ENCODE measurements at regions not wholly inside any gene's neighbourhood (a gene's known extent, or its start where the extent isn't known, plus 50 kb on each side); places are given as distances from the start of the nearest gene placed in this dataset.
"Not testable (repeated sequence)": the region's sequence is repeated elsewhere in the genome, so short reads cannot be mapped to it uniquely, and the experiment has no call there.

DNA sequence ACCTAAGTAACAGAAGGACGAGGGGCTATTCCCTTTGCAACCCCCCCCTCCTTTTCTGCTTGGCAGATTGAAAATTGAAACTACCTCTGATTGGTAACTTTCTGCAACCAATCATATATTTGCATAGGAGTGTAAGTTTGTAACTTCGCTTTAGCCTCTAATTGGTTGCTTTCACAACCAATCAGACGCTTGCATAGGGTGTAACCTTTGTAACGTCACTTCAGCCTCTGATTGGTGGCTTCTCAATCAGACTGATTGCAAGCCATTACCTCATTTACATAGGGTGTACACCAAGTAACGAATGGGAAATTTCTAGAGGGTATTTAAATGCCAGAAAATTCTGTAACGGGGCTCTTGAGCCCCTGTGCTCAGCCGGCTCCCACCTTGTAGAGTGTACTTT is 131.9 kb upstream of the FOXD4L5 start:
- H3K36me3 ChIP-seq (ENCODE audit: insufficient read depth, low read length); H3K4me1 ChIP-seq (ENCODE audit: insufficient read depth, low read length); H3K27ac ChIP-seq (ENCODE audit: low read depth, low read length); H3K27me3 ChIP-seq (ENCODE audit: insufficient read depth, low read length); H3K9ac ChIP-seq (ENCODE audit: low read depth, low read length); H3K4me3 ChIP-seq (ENCODE audit: low read length): not testable (repeated sequence)
- peaks cover 55% of the 10 kb centered on the region for H3K9me3 ChIP-seq (ENCODE audit: insufficient read depth, low read depth, low read length)
- 82% methylated on average over 6 of the region's 7 CpGs for WGBS

DNA sequence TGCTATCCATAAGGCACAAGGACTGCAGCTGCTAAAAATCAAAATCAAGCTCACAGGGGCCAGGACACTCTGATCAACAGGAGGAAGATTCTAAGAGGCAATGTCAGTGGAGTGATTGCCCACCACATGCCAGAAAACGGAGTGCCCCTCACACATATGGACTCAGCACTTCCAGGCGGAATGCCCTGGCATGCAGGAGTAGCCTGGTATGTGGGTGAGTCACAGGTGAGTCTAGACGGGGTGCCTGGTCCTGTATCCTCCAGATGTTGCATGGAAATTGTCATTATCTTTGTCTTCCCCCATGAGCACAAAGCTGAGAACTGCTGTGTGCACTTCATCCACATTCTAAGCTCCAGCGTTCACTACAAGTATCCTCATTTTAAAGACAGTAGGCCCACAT is 129.2 kb upstream of the FOXD4L5 start:
- not testable (repeated sequence) for H3K27me3 ChIP-seq (ENCODE audit: insufficient read depth, low read length); H3K4me1 ChIP-seq (ENCODE audit: insufficient read depth, low read length); H3K36me3 ChIP-seq (ENCODE audit: insufficient read depth, low read length); H3K4me3 ChIP-seq (ENCODE audit: low read length); H3K9ac ChIP-seq (ENCODE audit: low read depth, low read length); H3K27ac ChIP-seq (ENCODE audit: low read depth, low read length)
- 55% methylated on average over 4 of the region's 4 CpGs for WGBS
- H3K9me3 ChIP-seq (ENCODE audit: insufficient read depth, low read depth, low read length) = peaks cover 67% of the 10 kb centered on the region

DNA sequence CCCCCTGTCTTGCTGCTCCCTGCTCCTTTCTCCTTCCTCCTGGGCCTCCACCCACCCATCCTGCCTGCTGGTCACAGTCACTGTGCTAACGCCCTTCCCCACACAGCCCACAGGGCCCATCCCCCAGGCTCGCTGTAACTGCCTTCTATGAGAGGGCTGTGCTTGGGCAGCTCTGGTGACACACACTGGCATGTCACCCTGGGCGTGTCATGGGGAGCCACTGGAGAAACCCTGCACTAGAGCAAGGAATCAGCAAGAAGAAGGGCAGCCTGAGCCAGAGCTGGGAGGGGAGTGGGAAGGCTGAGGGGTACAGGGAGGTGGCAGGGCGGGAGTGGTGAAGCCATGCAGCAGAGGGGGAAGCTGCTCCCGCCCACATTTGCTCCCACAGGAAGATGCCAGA is 128.4 kb upstream of the FOXD4L5 start:
- peaks cover 68% of the 10 kb centered on the region for H3K9me3 ChIP-seq (ENCODE audit: insufficient read depth, low read depth, low read length)

DNA sequence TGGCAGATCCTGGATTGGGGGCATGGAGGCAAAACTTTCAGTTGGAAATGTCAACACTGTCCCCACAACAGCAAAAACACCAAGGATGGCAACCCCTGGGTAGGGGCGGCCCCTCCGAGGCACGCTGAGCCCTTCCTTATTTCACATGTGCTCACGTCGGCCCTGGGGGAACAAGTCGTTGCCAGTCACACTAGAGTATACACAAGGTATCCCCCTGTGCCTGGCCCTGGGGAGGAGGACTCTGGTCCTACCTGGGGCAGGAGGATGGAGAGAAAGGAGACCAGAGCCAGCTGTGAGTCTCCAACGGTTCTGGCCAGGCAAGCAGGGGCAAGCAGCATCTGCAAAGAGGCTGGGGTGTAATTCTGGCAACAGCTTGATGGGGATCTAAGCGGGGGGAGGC is 126.9 kb upstream of the FOXD4L5 start:
- H3K4me3 ChIP-seq (ENCODE audit: low read length) = no peak overlapping the region
- 80% methylated on average over 8 of the region's 8 CpGs for WGBS
- H3K4me1 ChIP-seq (ENCODE audit: insufficient read depth, low read length) = no peaks in the 10 kb centered on the region
- no peak overlapping the region for H3K9ac ChIP-seq (ENCODE audit: low read depth, low read length)
- H3K27ac ChIP-seq (ENCODE audit: low read depth, low read length) = no peak overlapping the region
- H3K27me3 ChIP-seq (ENCODE audit: insufficient read depth, low read length) = no peaks in the 10 kb centered on the region
- peaks cover 68% of the 10 kb centered on the region for H3K9me3 ChIP-seq (ENCODE audit: insufficient read depth, low read depth, low read length)
- no peaks in the 10 kb centered on the region for H3K36me3 ChIP-seq (ENCODE audit: insufficient read depth, low read length)

More for the DNA sequence above, 128.4 kb upstream of the FOXD4L5 start:
- 79% methylated on average over 5 of the region's 5 CpGs for WGBS
- not testable (repeated sequence) for H3K27ac ChIP-seq (ENCODE audit: low read depth, low read length); H3K4me3 ChIP-seq (ENCODE audit: low read length); H3K27me3 ChIP-seq (ENCODE audit: insufficient read depth, low read length); H3K9ac ChIP-seq (ENCODE audit: low read depth, low read length); H3K4me1 ChIP-seq (ENCODE audit: insufficient read depth, low read length); H3K36me3 ChIP-seq (ENCODE audit: insufficient read depth, low read length)

DNA sequence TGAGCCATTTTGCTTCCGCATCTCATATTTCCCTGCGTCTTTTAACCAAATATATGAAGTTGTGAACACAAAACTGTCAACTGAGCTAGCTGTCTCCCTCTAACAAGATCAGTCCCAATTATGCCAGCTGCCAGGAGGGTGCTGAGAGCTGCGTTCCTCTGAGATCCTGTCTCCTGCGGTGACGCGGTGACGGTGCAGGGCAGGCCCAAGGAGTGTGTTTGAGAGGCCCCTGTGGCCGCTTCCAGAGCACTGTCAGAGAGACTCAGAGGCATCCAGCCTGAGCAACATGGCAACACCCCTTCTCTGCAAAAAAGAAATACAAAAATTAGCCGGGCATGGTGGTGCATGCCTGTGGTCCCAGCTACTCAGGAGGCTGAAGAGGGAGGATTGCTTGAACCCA is 126.3 kb upstream of the FOXD4L5 start:
- peaks cover 71% of the 10 kb centered on the region for H3K9me3 ChIP-seq (ENCODE audit: insufficient read depth, low read depth, low read length)
- H3K27ac ChIP-seq (ENCODE audit: low read depth, low read length) = no peak overlapping the region
- H3K27me3 ChIP-seq (ENCODE audit: insufficient read depth, low read length) = no peaks in the 10 kb centered on the region
- H3K4me1 ChIP-seq (ENCODE audit: insufficient read depth, low read length) = no peaks in the 10 kb centered on the region
- H3K9ac ChIP-seq (ENCODE audit: low read depth, low read length) = no peak overlapping the region
- 90% methylated on average over 9 of the region's 9 CpGs for WGBS
- H3K36me3 ChIP-seq (ENCODE audit: insufficient read depth, low read length) = no peaks in the 10 kb centered on the region
- H3K4me3 ChIP-seq (ENCODE audit: low read length) = no peak overlapping the region

DNA sequence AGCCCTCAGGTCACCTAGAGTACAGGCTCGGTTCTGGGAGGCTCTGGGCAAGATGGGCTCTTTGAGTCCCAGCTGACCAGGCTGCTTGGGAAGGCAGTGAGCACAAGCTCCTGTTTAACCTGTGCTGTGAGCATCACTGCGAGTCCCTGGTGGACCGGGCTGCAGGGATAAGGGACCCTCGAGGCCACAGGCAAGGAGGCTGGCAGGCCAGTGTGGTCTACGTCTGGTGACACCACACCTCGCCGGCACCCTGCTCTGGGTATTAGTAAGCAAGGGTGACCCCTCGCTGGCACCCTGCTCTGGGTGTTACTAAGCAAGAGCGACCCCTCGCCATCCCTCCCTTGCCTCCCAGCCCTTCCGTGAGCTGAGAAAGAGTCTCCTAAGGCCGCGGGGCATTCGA is 125.9 kb upstream of the FOXD4L5 start:
- no peaks in the 10 kb centered on the region for H3K4me1 ChIP-seq (ENCODE audit: insufficient read depth, low read length)
- peaks cover 74% of the 10 kb centered on the region for H3K9me3 ChIP-seq (ENCODE audit: insufficient read depth, low read depth, low read length)
- no peak overlapping the region for H3K4me3 ChIP-seq (ENCODE audit: low read length)
- 80% methylated on average over 14 of the region's 14 CpGs for WGBS
- H3K36me3 ChIP-seq (ENCODE audit: insufficient read depth, low read length) = no peaks in the 10 kb centered on the region
- H3K9ac ChIP-seq (ENCODE audit: low read depth, low read length) = no peak overlapping the region
- no peak overlapping the region for H3K27ac ChIP-seq (ENCODE audit: low read depth, low read length)
- H3K27me3 ChIP-seq (ENCODE audit: insufficient read depth, low read length) = no peaks in the 10 kb centered on the region

DNA sequence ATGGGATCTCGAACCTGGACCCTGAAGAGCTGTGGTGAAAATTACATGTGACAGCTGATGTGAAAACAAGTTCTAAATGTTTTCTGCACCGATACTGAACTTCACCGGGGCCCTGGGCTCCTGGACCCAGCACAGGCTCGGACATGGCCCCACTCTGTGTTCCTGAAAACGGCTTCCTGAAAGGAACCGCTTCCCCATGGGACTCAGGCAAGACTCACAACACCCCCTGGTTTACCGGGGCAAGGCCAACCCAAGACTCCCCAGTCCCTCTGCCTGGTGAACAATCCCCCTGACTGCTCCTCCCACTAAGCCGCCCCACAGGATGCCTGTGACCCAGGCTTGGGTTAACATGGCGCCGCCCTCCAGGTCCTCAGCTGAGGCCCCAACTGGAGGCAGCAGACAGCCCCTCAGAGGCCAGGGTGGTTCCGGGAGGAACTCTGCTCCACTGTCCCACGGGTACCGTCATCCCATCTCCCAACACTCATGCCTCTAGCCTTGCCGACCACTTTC is 124.5 kb upstream of the FOXD4L5 start:
- Histone ChIP-seq H3K27me3 (ENCODE audit: insufficient read depth, low read length) (no peaks in the 10 kb centered on the region), H3K9ac (ENCODE audit: low read depth, low read length) (no peak overlapping the region), H3K4me3 (ENCODE audit: low read length) (no peak overlapping the region), H3K36me3 (ENCODE audit: insufficient read depth, low read length) (no peaks in the 10 kb centered on the region), H3K4me1 (ENCODE audit: insufficient read depth, low read length) (no peaks in the 10 kb centered on the region), H3K9me3 (ENCODE audit: insufficient read depth, low read depth, low read length) (peaks cover 73% of the 10 kb centered on the region), H3K27ac (ENCODE audit: low read depth, low read length) (no peak overlapping the region)
- WGBS = 85% methylated on average over 14 of the region's 14 CpGs

DNA sequence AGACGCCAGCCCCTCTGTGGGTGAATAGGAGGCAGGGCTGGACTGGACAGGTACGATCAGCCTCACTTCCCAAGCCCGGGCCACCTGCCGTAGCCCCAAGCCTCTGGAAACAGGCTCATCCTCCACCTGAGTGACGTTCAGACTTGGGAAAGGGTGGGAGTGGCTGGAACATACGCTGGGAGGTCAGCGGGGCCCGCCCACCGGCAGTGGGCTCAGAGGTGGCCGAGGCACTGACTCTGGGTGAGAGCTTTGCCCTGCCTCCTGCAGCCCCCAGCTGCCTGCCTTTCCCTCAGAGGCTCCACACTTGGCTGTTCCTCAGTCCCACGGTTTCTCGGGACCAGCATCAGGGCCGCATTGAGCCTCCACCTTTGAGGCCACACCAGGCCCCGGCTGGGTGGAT is 123.8 kb upstream of the FOXD4L5 start:
- not testable (repeated sequence) for H3K4me1 ChIP-seq (ENCODE audit: insufficient read depth, low read length); H3K27me3 ChIP-seq (ENCODE audit: insufficient read depth, low read length); H3K9ac ChIP-seq (ENCODE audit: low read depth, low read length); H3K36me3 ChIP-seq (ENCODE audit: insufficient read depth, low read length); H3K27ac ChIP-seq (ENCODE audit: low read depth, low read length); H3K4me3 ChIP-seq (ENCODE audit: low read length)
- WGBS = 92% methylated on average over 14 of the region's 14 CpGs
- H3K9me3 ChIP-seq (ENCODE audit: insufficient read depth, low read depth, low read length) = peaks cover 73% of the 10 kb centered on the region

DNA sequence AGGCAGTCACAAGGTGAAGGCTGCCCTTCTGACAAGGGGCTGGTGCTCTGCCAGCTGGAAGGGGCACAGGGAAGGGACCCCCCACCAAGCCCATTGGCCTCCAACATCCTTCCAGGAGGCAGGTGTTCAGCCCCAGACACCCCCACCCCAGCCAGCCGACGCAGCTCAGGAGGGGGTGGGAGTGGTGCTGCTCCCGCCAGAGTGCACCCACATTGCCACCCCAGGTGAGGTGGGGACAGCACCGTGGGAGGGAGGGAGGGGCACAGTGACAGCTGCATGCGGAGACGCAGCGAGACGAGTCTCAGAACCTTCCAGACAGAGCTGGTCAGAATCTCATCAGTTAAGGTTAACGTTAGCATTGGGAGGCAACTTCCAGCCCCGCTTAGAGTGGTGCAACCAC is 121.6 kb upstream of the FOXD4L5 start:
- not testable (repeated sequence) for H3K27ac ChIP-seq (ENCODE audit: low read depth, low read length); H3K4me3 ChIP-seq (ENCODE audit: low read length); H3K4me1 ChIP-seq (ENCODE audit: insufficient read depth, low read length); H3K36me3 ChIP-seq (ENCODE audit: insufficient read depth, low read length); H3K27me3 ChIP-seq (ENCODE audit: insufficient read depth, low read length); H3K9ac ChIP-seq (ENCODE audit: low read depth, low read length)
- 91% methylated on average over 10 of the region's 10 CpGs for WGBS
- H3K9me3 ChIP-seq (ENCODE audit: insufficient read depth, low read depth, low read length) = peaks cover 71% of the 10 kb centered on the region

DNA sequence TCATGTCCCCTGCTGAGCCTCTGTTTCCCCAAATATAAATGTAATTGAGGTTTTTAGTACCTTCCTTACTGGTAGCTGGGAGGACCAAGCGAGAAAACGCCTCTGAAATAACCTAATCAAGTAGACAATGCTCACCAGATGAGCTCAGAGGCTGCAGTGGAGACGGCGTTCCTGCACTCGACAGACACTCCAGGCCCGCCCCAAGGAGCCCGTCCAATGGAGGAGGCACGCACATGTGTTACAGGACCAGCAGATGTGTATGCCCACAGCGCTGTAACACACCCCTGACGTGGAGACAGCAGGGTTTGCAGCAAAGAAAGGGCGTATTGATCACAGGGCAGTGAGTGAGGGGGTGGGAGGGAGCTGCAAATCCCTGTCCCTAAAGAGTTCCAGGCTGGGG is 120.8 kb upstream of the FOXD4L5 start:
- H3K9me3 ChIP-seq (ENCODE audit: insufficient read depth, low read depth, low read length) = peaks cover 69% of the 10 kb centered on the region
- not testable (repeated sequence) for H3K9ac ChIP-seq (ENCODE audit: low read depth, low read length); H3K36me3 ChIP-seq (ENCODE audit: insufficient read depth, low read length); H3K27ac ChIP-seq (ENCODE audit: low read depth, low read length); H3K4me1 ChIP-seq (ENCODE audit: insufficient read depth, low read length); H3K4me3 ChIP-seq (ENCODE audit: low read length); H3K27me3 ChIP-seq (ENCODE audit: insufficient read depth, low read length)
- WGBS = 84% methylated on average over 11 of the region's 11 CpGs

DNA sequence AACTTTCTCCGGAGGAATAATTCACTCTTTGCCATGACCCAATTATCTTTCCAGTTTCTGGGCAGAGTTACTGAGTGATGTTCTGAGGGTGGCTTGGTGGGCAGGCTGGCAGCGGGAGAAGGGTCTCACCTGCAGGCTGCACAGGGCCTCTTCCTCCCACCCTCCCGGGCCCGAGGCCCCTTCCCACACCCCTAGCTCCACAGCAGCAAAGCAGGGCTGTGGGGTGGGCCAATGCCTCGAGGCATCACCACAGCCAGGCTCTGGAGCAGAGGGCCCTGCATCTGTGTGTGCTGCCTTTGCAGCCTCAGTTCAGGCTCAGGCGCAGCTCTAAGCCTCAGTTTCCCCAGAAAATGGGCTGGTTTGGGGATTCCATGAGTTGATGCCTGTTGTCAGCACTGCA is 120.2 kb upstream of the FOXD4L5 start:
- no peak overlapping the region for H3K9ac ChIP-seq (ENCODE audit: low read depth, low read length)
- no peaks in the 10 kb centered on the region for H3K4me1 ChIP-seq (ENCODE audit: insufficient read depth, low read length)
- H3K27me3 ChIP-seq (ENCODE audit: insufficient read depth, low read length) = no peaks in the 10 kb centered on the region
- no peak overlapping the region for H3K27ac ChIP-seq (ENCODE audit: low read depth, low read length)
- H3K9me3 ChIP-seq (ENCODE audit: insufficient read depth, low read depth, low read length) = peaks cover 66% of the 10 kb centered on the region
- 84% methylated on average over 5 of the region's 6 CpGs for WGBS
- H3K4me3 ChIP-seq (ENCODE audit: low read length) = no peak overlapping the region
- no peaks in the 10 kb centered on the region for H3K36me3 ChIP-seq (ENCODE audit: insufficient read depth, low read length)

DNA sequence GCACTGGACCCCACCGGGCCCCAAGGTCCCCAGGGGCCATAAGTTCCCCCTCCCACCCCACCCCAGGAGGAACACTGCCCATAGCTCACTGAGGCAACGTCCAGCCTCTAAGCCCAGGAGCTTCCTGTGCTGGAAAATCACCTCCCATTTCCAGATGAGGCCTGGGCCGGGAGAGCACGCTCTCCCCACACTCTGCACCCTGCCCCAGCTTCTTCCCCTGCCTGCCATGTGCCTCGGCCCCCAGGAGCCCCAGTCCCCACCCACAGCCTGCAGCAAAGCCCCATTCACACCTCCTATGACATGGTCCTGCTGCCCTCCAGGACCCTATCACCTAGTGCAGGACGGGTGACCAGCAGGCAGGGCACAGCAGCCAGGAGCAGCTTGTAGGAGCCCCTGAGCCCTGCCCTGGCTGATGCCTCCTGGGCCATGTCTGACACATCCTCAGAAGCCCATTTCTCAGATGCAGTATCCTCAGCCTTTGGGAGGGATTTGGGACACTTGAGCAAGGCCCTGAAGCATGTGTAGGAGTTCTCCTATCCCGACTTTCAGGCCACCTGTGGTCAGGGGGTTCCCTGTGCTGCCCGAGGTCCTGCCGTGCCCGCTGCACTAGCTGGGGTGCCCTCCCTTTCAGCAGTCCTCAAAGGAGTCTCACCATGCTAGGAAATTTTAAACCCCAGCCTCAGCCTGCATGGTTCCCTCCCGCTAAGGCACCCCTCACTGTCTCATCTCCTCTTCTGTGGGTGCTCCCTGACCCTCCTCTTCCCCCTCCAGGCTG is 119.4 kb upstream of the FOXD4L5 start:
- H3K4me3 ChIP-seq (ENCODE audit: low read length) = no peak overlapping the region
- WGBS = 74% methylated on average over 11 of the region's 11 CpGs
- no peaks in the 10 kb centered on the region for H3K4me1 ChIP-seq (ENCODE audit: insufficient read depth, low read length)
- H3K27ac ChIP-seq (ENCODE audit: low read depth, low read length) = no peak overlapping the region
- no peaks in the 10 kb centered on the region for H3K36me3 ChIP-seq (ENCODE audit: insufficient read depth, low read length)
- H3K9me3 ChIP-seq (ENCODE audit: insufficient read depth, low read depth, low read length) = peaks cover 58% of the 10 kb centered on the region
- H3K9ac ChIP-seq (ENCODE audit: low read depth, low read length) = no peak overlapping the region
- H3K27me3 ChIP-seq (ENCODE audit: insufficient read depth, low read length) = no peaks in the 10 kb centered on the region
